ENCODE measurements at regions not wholly inside any gene's neighbourhood (a gene's known extent, or its start where the extent isn't known, plus 50 kb on each side); places are given as distances from the start of the nearest gene placed in this dataset.
"Not testable (repeated sequence)": the region's sequence is repeated elsewhere in the genome, so short reads cannot be mapped to it uniquely, and the experiment has no call there.

- Mint-ChIP-seq H3K4me3 (no peak overlapping the region), H3K27ac (no peak overlapping the region), H3K27me3 (peaks cover 10% of the 10 kb centered on the region)
These were observed 58.0 kb upstream of the FBXO11 start for GRCh38 chr2:47964277-47964676.

GRCh38 chr2:47964722-47965434 is 58.6 kb upstream of the FBXO11 start:
- Mint-ChIP-seq H3K4me3 (no peak overlapping the region), H3K4me1 (no peaks in the 10 kb centered on the region), H3K27me3 (peaks cover 10% of the 10 kb centered on the region), H3K9me3 (peaks cover 0 to 14% (median 4%) of the 10 kb centered on the region in 3 donors), H3K36me3 (peaks cover 5% of the 10 kb centered on the region), H3K27ac (no peak overlapping the region)

More at GRCh38 chr2:47964277-47964676, 58.0 kb upstream of the FBXO11 start:
- H3K4me1 Mint-ChIP-seq = no peaks in the 10 kb centered on the region
- H3K36me3 Mint-ChIP-seq = peaks cover 5% of the 10 kb centered on the region
- peaks cover 0 to 14% (median 4%) of the 10 kb centered on the region in 3 donors for H3K9me3 Mint-ChIP-seq

GRCh38 chr2:47976728-47977127 is 70.4 kb upstream of the FBXO11 start:
- not testable (repeated sequence) for H3K36me3 Mint-ChIP-seq, H3K27me3 Mint-ChIP-seq, H3K9me3 Mint-ChIP-seq, H3K4me1 Mint-ChIP-seq, H3K27ac Mint-ChIP-seq, H3K4me3 Mint-ChIP-seq

- Mint-ChIP-seq H3K9me3 (peaks cover 0 to 5% (median 0%) of the 10 kb centered on the region in 3 donors), H3K36me3 (no peaks in the 10 kb centered on the region), H3K27me3 (no peaks in the 10 kb centered on the region), H3K4me3 (no peak overlapping the region), H3K4me1 (peaks cover 5 to 7% (median 6%) of the 10 kb centered on the region in 3 donors), H3K27ac (no peak overlapping the region)
These were observed 77.7 kb upstream of the FBXO11 start for GRCh38 chr2:47984041-47984440.

- no peak overlapping the region for H3K4me3 Mint-ChIP-seq
- peaks cover 0 to 5% (median 0%) of the 10 kb centered on the region in 3 donors for H3K9me3 Mint-ChIP-seq
- no peak overlapping the region for H3K27ac Mint-ChIP-seq
- no peaks in the 10 kb centered on the region for H3K36me3 Mint-ChIP-seq
- H3K27me3 Mint-ChIP-seq = no peaks in the 10 kb centered on the region
- H3K4me1 Mint-ChIP-seq = no peaks in the 10 kb centered on the region
These were observed 84.2 kb upstream of the FBXO11 start for GRCh38 chr2:47990503-47990902.

GRCh38 chr2:47992671-47993070 is 86.4 kb upstream of the FBXO11 start:
- peak overlapping the region in 1 of 3 donors; percentile 6 for H3K27ac Mint-ChIP-seq
- no peaks in the 10 kb centered on the region for H3K4me1 Mint-ChIP-seq
- H3K9me3 Mint-ChIP-seq = no peaks in the 10 kb centered on the region
- H3K4me3 Mint-ChIP-seq = no peak overlapping the region
- no peaks in the 10 kb centered on the region for H3K27me3 Mint-ChIP-seq
- no peaks in the 10 kb centered on the region for H3K36me3 Mint-ChIP-seq

GRCh38 chr2:47996808-47997207 is 90.5 kb upstream of the FBXO11 start:
- no peaks in the 10 kb centered on the region for H3K4me1 Mint-ChIP-seq
- H3K9me3 Mint-ChIP-seq = no peaks in the 10 kb centered on the region
- no peaks in the 10 kb centered on the region for H3K27me3 Mint-ChIP-seq
- H3K36me3 Mint-ChIP-seq = peaks cover 1% of the 10 kb centered on the region
- no peak overlapping the region for H3K4me3 Mint-ChIP-seq
- no peak overlapping the region for H3K27ac Mint-ChIP-seq

- no peaks in the 10 kb centered on the region for H3K27me3 Mint-ChIP-seq
- no peak overlapping the region for H3K4me3 Mint-ChIP-seq
- peaks cover 1% of the 10 kb centered on the region for H3K36me3 Mint-ChIP-seq
- no peak overlapping the region for H3K27ac Mint-ChIP-seq
- no peaks in the 10 kb centered on the region for H3K4me1 Mint-ChIP-seq
- no peaks in the 10 kb centered on the region for H3K9me3 Mint-ChIP-seq
These were observed 93.2 kb upstream of the FBXO11 start for GRCh38 chr2:47999512-47999911.

GRCh38 chr2:48001498-48001897 is 95.2 kb upstream of the FBXO11 start:
- H3K36me3 Mint-ChIP-seq = peaks cover 1% of the 10 kb centered on the region
- H3K4me1 Mint-ChIP-seq = no peaks in the 10 kb centered on the region
- H3K9me3 Mint-ChIP-seq = peaks cover 0 to 10% (median 0%) of the 10 kb centered on the region in 3 donors
- H3K4me3 Mint-ChIP-seq = no peak overlapping the region
- H3K27ac Mint-ChIP-seq = no peak overlapping the region
- no peaks in the 10 kb centered on the region for H3K27me3 Mint-ChIP-seq

GRCh38 chr2:48006094-48006493 is 99.8 kb upstream of the FBXO11 start:
- H3K9me3 Mint-ChIP-seq = peaks cover 0 to 10% (median 2%) of the 10 kb centered on the region in 3 donors
- no peaks in the 10 kb centered on the region for H3K27me3 Mint-ChIP-seq
- peaks cover 0 to 1% (median 0%) of the 10 kb centered on the region in 3 donors for H3K4me1 Mint-ChIP-seq
- H3K36me3 Mint-ChIP-seq = no peaks in the 10 kb centered on the region
- no peak overlapping the region for H3K27ac Mint-ChIP-seq
- no peak overlapping the region for H3K4me3 Mint-ChIP-seq

GRCh38 chr2:48007699-48008268 is 101.5 kb upstream of the FBXO11 start:
- Mint-ChIP-seq H3K9me3 (peaks cover 0 to 10% (median 2%) of the 10 kb centered on the region in 3 donors), H3K36me3 (peaks cover under 1% of the 10 kb centered on the region), H3K27me3 (no peaks in the 10 kb centered on the region), H3K27ac (no peak overlapping the region), H3K4me3 (no peak overlapping the region), H3K4me1 (peaks cover 0 to 1% (median 0%) of the 10 kb centered on the region in 3 donors)

- no peak overlapping the region for H3K4me3 Mint-ChIP-seq
- H3K9me3 Mint-ChIP-seq = peaks cover 0 to 10% (median 2%) of the 10 kb centered on the region in 3 donors
- no peak overlapping the region for H3K27ac Mint-ChIP-seq
- H3K4me1 Mint-ChIP-seq = peaks cover 0 to 1% (median 0%) of the 10 kb centered on the region in 3 donors
- no peaks in the 10 kb centered on the region for H3K27me3 Mint-ChIP-seq
- peaks cover 2% of the 10 kb centered on the region for H3K36me3 Mint-ChIP-seq
These were observed 103.0 kb upstream of the FBXO11 start for GRCh38 chr2:48009256-48009655.

GRCh38 chr2:48015421-48015820 is 109.1 kb upstream of the FBXO11 start:
- H3K4me1 Mint-ChIP-seq = no peaks in the 10 kb centered on the region
- H3K27me3 Mint-ChIP-seq = peaks cover 4% of the 10 kb centered on the region
- no peaks in the 10 kb centered on the region for H3K9me3 Mint-ChIP-seq
- no peak overlapping the region for H3K27ac Mint-ChIP-seq
- no peak overlapping the region for H3K4me3 Mint-ChIP-seq
- H3K36me3 Mint-ChIP-seq = peaks cover 3% of the 10 kb centered on the region

GRCh38 chr2:48016225-48017019 is 110.1 kb upstream of the FBXO11 start:
- Mint-ChIP-seq H3K27me3 (peaks cover 4% of the 10 kb centered on the region), H3K4me3 (no peak overlapping the region), H3K27ac (no peak overlapping the region), H3K9me3 (no peaks in the 10 kb centered on the region), H3K4me1 (no peaks in the 10 kb centered on the region), H3K36me3 (peaks cover 3% of the 10 kb centered on the region)

- no peak overlapping the region for H3K27ac Mint-ChIP-seq
- peaks cover 5% of the 10 kb centered on the region for H3K27me3 Mint-ChIP-seq
- H3K36me3 Mint-ChIP-seq = peaks cover 3% of the 10 kb centered on the region
- no peak overlapping the region for H3K4me3 Mint-ChIP-seq
- H3K9me3 Mint-ChIP-seq = no peaks in the 10 kb centered on the region
- no peaks in the 10 kb centered on the region for H3K4me1 Mint-ChIP-seq
These were observed 110.8 kb upstream of the FBXO11 start for GRCh38 chr2:48017136-48017535.
